NCI-H345 treated with DMSO at 0.1 percent for 48 hours (cell line): ENCODE measurements at regions not wholly inside any gene's neighbourhood (a gene's known extent, or its start where the extent isn't known, plus 50 kb on each side); places are given as distances from the start of the nearest gene placed in this dataset.

ENCODE experiments used
- DNase-seq: peaks from one replicate; lab custom pipeline; 2025; ENCODE audit not compliant: unreplicated experiment; lab: John Stamatoyannopoulos, UW

DNA sequence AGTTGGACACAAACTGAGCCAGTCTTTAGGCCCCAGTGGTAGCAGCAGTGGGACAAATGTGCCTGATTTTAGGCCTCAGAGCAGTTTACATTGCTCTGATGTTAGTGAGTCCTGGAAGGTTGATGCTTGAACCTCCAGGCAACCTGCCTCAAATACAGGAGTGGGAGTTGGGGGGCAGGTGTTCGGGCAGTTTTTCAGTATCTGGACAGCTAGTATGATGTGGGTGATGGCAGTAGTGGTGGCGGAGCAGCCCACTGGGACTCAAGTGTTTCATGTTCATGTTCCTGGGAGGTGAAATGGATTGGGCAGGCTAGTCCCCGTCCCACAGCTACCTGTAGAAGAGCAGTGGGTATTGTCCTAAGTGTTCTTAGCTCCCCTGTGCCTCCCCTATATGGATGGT lies 857.8 kb downstream of the JRKL start:
- no peak for DNase-seq

DNA sequence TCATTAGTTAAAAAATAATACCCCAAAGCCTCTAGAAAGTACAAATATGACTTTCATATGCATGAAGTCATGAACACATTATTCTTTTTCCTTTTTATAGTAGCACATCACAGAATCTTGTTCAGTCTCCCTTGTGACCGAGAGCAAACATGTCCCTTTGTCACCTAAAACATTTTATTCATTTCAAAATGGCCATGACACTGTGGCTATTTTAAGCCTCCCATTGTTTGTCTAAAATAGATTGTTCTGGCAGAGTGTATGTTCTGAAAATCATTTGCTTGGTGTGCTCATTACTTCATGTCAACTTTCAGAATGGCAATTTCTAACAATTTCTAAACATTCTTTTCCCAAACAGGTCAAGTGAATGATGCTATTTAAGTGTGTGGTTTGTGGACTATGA lies 865.0 kb downstream of the JRKL start:
- DNase-seq, result peak; percentile 30

DNA sequence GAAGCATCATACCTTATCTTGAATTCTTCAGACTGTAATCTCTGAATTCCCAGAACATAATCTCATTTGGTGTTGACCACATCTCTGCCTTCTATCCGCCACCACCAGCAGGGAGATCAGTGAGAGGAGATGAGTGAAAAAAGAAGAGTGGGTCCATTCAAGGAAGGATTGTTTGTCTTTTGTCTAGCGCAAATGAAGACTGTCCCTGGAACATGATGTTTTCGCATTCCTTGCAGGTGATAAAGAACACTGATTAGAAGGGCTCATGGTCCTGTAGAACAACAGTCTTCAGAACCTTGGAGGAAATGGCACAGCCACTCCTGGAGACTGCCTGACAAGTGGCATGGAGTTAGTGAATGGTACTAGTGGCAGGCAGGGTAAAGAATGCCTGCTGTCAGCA lies 869.6 kb downstream of the JRKL start:
- DNase-seq, result no peak

DNA sequence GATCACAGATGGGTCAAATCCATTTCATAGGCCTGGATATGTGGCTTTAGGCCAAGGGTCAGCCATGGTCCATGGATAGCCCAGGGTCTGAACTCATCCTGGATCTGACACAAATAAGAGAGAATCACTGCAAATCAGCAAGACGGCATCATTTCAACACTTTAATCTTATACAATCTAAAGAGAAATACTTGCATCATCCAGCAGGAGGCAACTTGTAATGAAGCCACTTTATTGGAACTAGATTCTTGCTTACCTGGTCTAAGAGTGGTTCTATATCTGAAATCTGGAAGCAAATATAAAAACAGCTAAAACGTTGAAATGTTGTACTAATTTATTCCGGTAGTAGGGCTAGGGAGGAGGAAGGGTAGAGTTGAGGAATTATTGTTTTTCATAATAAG lies 870.1 kb downstream of the JRKL start:
- no peak for DNase-seq

DNA sequence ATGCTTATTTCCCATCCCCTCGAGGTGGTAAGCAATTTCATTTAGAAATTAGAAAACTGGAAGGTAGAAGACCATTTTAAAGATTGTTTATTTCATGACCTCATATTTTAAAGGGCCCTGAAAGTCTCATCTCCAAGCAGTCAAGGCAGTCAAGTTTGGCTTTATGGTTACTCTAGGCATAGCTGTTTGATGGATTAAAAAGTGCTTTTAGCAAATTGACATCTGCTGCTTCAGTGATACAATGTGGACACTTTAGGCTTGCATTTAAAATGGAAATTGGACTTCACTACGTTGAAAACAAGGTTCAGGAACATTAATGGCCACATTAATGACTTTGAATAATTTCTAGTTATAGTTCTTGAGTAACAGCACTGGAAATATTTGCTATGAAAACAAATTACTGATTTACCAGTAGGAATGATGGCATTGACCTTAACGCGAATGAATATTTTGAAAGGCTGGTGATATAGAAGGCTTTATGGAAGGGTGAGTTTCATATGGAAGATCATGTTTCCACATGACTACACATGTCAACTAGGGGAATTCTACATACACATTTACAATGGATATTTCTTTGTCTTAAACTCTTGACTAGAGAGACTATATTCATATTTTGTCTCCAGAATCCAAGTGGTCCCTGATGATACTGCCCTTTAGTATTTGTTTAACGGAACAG lies 873.5 kb downstream of the JRKL start:
- DNase-seq, result no peak

DNA sequence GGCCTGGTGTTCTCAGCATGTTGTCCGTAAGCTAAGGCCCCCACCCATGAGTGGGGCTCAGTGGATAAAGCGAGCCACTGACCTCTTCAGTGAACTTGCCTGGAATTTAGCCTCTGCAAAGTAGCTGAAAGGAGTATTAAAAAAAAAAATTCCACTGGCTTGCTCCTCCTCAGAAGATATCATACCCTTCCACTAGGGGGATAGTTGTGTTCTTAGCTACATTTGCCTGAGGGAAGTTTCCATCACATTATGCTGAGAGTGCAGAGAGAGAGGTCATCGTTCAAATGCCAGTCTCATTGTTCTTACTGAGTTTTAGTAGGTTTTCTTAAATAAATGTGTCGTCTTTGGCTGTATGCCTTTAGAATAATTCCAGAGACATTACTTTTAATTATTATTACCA lies 879.7 kb downstream of the JRKL start:
- no peak for DNase-seq

DNA sequence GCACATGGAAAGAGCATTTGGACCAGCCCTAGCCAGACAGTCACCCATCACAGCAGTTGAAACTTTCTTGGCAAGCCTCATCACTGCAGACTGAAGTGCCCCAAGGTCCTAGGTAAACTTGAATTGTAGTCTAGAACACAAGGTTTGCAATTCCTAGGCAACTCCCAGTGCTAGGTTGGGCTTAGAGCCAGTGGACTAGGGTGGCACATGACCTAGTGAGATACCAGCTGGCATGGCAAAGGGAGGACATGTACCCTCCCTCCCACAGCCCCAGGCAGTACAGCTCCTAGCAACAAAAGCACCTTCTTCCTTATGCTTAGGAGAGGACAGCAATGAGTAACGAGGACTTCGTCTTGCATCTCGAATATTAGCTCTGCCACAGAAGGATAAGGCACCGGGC lies 889.5 kb downstream of the JRKL start:
- no peak for DNase-seq

DNA sequence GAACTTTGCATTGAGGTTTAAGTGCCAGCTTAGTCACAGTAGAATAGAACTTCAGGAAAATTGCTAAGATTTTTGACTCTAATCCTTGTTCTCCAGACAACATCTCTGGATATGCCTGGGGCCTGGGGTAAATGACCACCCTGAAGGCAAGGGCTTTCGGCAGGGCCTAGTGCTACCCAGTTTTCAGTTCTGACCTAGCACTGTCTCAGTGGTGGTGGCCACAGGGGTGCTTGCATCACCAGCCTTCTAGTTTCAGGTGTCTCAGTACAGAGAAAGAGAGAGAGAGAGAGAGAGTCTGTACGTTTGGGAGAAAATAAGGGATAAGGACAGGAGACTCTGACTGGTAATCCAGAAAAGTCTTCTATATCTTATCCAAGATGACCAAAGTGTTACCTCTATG lies 890.5 kb downstream of the JRKL start:
- no peak for DNase-seq

DNA sequence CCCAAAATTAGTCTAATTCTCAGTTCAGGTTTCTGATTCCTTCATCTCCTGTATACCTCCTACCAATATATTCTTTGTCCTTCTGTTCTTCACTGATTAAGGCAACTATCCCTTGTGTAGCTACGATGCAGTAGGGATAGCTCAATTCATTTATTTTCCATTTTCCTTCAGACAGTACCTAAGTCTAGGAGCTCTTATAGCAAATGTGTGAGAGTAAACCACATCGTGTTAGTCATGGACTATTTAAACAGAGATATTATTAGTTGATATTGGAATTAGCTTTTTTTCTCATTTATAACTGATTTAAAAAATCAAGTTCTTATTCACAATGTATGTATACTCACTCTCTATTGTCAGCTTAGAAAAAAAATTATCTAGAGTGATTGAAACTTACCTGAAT lies 900.0 kb downstream of the JRKL start:
- DNase-seq, result no peak

DNA sequence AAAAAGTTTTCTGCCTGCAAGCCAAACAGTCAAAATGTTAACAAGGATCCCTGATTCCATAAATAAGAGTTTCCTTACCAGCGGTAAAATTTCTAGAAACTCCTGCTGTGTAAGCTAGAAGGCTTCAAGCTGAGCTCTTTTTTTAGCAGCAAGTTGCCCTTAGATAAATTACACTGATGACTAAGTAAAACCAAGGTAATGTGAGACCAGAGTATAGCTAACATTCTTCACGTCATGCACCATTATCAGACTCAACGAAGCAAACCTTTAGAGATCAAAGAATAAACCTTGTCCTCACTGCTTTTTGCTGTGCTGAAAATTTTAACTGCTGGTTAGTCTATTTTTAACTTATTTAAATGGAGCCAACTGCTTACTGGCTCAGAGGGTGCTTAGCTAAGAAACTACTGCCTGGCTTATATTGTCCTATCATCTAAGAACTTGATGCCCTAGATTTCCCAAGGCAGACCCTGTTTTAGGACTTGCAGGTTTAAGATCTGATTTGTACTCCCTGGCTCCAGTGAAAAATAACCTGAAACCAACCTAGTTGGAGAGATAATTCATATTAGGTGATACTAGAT lies 900.7 kb downstream of the JRKL start:
- peak; percentile 47 for DNase-seq

DNA sequence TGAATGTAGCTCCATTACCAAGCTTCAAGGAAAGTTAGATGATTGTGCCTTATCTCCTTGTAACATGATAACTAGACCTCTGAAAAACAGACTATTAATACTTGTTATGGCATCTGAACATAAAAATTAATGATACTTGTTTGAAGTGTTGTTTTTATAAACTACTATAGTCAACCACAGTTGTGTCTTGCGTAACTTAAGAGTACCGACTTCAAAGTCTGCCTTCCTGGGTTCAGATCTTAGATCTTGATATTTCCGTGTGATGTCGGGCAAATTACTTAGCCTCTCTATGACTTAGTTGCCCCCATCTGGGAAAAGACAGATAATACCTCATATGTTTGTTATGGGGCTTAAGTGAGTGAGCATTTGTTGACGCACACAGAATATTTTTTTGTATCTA lies 906.5 kb downstream of the JRKL start:
- DNase-seq, result no peak

DNA sequence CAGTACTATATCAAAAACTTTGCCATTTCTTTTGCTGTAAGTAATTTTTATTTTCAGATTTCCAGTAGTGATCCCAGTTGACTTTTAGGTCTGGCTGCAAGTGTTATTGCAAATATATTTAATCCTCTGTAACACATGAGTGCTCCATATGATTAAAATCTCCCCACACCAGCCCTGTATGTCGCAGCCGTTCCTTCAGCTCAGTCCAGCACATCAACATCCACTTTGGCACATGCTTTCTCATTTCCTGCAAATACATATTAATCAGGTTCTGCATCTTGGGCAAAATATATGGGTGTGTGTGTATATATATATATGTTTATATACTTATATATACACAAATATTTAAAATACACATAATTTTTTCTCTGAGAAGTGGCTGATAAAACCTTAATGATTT lies 919.5 kb downstream of the JRKL start:
- no peak for DNase-seq

DNA sequence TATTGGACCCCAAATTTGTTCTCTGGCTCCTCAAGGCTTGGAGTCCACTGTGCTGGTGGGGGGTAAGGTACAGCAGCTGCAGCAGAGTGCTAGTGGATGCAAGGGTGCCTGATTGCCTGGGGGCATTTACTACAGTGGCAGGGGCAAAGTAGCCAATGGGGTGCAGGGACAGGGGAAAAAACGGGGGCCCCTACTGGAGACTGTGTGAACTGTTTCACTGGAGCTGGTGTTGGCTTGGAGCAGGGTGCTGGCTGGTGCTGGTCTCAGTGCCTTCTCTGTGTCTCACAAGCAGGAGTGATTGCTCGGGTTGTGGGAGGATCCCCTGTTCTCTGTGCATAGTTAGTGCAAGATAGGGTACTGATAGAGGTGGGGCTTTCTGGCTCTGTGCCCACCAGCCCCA lies 935.9 kb downstream of the JRKL start:
- DNase-seq, result no peak

DNA sequence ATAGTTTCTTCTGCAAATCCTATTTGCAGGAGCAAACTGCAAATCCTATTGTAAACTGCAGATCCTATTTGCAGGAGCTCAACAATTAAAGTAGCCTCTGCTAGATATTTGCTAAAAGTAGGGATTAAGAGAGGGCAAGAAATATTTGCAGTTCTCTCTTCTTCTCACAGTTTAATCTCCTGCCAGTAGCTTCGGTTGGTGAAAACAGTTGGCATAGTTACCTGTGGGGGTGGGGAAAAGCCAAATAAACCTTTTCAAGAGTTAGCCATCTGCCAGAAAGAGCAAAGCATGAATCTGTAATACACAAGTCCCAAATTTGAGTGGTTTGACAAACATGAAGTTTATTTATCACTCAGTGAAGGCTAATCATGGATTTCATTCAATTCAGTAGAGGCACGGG lies 942.5 kb downstream of the JRKL start:
- DNase-seq, result peak; percentile 19

DNA sequence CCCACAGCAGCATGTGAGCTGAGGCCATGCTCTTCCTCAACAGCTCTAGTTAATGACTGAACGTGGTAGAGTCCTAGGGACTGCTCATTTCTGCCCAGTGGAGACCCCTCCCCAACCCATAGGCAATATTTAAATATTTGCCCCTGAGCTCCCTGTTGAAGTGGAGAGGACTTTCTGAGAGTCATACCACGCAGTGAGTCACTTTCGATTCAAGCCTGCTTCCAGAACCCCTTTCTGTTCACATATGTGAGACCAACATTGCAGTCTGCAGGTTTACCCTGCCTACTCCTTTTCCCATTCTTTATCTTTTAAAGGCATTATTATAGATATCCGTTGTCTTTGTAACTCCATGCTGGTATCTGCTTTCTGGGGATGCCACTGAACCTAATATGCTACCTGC lies 946.3 kb downstream of the JRKL start:
- no peak for DNase-seq

DNA sequence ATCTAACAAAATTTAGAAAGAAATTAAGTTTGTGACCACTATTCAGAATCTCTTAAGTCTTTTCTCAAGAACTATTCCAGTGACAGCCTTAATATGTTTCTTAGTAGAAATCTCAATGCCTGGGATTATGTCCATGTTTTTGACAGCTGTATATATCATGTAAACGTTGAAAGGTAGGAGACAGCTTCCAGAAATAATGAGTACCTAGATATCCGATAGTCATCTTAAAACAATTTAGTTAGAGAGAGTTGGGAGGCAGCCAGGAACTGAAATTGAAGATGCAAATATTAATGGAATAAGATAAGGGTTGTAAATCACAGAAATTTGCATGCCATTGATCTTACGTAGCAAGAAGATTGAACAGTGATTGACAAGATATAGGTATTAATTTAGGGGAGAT lies 955.2 kb downstream of the JRKL start:
- DNase-seq, result no peak

DNA sequence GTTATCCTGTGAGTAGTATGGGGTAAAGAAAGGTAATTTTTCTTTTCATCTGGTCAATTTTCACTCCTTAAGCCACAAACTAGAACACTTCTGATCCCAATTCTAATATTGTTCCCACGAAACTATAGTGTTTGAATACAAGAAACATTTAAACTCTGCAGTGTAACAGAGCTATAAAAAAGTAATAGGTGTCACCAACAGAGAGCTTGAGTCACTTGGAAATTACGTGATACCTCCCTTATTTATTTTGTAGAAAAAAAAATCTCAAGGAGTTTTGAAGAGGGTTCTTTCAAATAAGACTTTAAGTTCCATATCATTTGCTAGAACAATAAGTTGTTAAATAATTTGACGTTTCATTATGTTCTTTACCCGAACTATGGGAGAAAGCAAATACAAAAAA lies 959.4 kb downstream of the JRKL start:
- DNase-seq, result no peak

DNA sequence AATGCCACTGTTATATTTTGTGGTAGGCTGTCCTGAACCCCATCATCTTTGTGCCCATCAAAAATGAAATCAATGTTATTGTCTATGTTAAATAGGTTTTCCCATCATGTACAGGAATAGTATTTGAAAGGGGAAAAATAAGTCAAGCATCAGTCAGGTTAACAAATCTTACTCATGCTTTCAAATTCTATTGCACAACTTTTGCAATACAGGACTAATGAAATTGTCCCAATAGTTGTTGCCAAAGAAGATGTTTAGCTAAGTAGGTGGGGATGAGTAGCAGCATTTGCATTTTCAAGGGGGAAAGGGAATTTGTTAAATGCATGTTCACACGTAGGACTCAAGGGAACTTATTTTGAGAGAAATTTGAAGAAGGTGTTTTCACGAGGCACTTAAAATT lies 962.1 kb downstream of the JRKL start:
- no peak for DNase-seq

DNA sequence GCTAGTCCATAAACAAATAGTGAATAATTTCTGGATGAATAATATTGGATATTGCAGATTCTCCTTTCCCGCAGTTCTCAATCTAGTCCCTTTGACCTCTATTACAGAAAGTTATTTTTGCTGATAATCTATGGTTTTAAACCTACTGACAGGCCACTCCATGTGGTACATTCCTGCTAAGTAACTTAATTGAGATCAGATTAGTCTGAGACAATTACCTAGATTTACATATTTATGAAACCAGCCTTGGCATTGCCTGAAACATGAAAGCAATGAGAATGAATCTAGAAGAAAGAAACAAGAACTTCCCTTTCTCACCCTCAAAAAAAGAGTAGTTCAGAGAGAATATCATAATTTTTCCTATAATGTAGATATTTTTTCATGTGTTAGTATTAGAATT lies 964.2 kb downstream of the JRKL start:
- DNase-seq, result no peak

DNA sequence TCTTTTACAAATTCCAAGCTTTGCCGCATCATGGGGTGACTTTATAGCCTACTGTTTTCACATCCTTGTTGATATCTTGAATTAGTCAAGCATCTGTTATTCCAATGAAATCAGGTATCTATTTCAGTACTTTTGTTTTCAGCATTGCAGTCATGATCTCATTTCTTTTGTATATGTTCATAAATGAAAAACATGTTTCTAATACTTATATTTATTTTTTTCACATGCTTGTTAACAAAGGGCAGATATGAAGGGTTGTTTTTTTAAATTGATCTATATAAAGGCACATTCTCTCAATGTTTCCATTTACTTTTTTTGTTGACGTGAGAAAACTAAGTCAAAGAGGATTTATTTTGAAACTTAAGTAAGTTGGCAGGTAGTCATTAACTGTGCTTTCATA lies 964.8 kb downstream of the JRKL start:
- no peak for DNase-seq

DNA sequence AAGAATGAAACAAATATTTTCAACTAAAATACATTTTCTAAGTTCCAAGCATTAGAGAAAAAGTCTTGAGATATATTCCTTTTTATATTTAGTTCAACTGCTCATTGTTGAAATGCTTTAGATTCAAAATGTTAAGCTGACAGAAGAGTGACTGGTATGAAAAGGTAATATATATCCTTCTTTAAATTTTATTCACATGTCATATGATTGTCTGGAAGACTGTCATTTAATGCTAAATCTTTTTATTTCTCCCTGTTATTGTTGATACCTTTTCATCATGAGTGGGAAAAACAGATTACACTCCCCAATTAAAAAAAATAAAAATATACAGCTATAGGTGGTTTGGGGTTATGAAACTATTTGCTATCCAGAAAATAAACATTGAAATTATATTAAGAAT lies 965.4 kb downstream of the JRKL start:
- no peak for DNase-seq

DNA sequence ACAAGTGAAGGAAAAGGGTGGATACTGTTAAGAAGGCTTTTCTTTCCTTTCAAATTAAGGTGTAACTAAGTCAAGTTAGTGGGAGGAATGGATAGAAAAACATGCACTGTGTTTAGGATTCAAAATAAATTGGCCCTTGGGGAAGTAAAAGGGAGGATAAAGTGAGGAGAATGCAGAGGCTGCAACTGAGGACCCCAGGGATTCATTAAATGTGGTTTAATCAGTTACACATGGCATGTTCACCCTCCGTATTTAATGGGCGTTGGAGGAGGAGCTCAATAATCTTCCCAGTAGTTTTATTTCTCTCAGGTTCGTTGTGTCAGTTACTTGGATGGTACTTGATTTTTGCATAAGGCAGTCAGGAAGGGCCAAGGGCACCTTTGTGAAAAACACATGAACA lies 966.3 kb downstream of the JRKL start:
- no peak for DNase-seq

DNA sequence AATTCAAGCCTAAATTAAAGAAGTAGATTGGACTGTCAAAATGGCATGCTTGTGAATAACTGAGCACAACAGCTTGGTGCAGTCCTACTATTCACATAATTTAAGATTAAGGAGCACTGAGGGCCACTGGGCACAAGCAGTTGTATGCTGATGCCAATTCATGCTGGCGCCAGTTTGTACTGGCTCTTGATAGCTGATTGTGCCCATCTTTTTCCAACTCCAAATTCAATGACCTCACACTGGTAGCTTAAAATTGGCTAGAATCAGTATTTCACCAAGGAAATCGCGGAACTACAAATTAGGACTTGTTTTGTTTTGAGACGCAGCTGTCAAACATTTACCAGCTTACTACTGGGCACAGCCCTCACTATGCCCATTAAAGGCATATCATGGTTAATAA lies 969.2 kb downstream of the JRKL start:
- no peak for DNase-seq
